ENCODE measurements at regions not wholly inside any gene's neighbourhood (a gene's known extent, or its start where the extent isn't known, plus 50 kb on each side); places are given as distances from the start of the nearest gene placed in this dataset.
"Not testable (repeated sequence)": the region's sequence is repeated elsewhere in the genome, so short reads cannot be mapped to it uniquely, and the experiment has no call there.

- Mint-ChIP-seq H3K4me3 (ENCODE audit: unreplicated experiment) (no peak overlapping the region), H3K27me3 (ENCODE audit: unreplicated experiment) (no peaks in the 10 kb centered on the region), H3K9me3 (ENCODE audit: unreplicated experiment) (no peaks in the 10 kb centered on the region), H3K4me1 (ENCODE audit: unreplicated experiment) (peaks cover 20% of the 10 kb centered on the region), H3K36me3 (ENCODE audit: low read depth, unreplicated experiment) (no peaks in the 10 kb centered on the region), H3K27ac (ENCODE audit: unreplicated experiment) (no peak overlapping the region)
- TF ChIP-seq CTCF (IDR thresholded peaks at IDR 0.05; ENCODE audit: unreplicated experiment): no peak
- no peak for DNase-seq (ENCODE audit: low spot score)
These were observed 95.7 kb upstream of the BASP1 start for GRCh38 chr5:17121776-17122175.

- no peak for DNase-seq (ENCODE audit: low spot score)
- no peak overlapping the region for H3K4me3 Mint-ChIP-seq (ENCODE audit: unreplicated experiment)
- H3K27ac Mint-ChIP-seq (ENCODE audit: unreplicated experiment): no peak overlapping the region
- H3K36me3 Mint-ChIP-seq (ENCODE audit: low read depth, unreplicated experiment): no peaks in the 10 kb centered on the region
- H3K9me3 Mint-ChIP-seq (ENCODE audit: unreplicated experiment): no peaks in the 10 kb centered on the region
- H3K27me3 Mint-ChIP-seq (ENCODE audit: unreplicated experiment): no peaks in the 10 kb centered on the region
- TF ChIP-seq CTCF (IDR thresholded peaks at IDR 0.05; ENCODE audit: unreplicated experiment): no peak
- H3K4me1 Mint-ChIP-seq (ENCODE audit: unreplicated experiment): peaks cover 20% of the 10 kb centered on the region
These were observed 94.4 kb upstream of the BASP1 start for GRCh38 chr5:17123010-17123409.

GRCh38 chr5:17123773-17124172 is 93.7 kb upstream of the BASP1 start:
- H3K9me3 Mint-ChIP-seq (ENCODE audit: unreplicated experiment); H3K27ac Mint-ChIP-seq (ENCODE audit: unreplicated experiment); H3K27me3 Mint-ChIP-seq (ENCODE audit: unreplicated experiment); H3K4me3 Mint-ChIP-seq (ENCODE audit: unreplicated experiment); H3K36me3 Mint-ChIP-seq (ENCODE audit: low read depth, unreplicated experiment); DNase-seq (ENCODE audit: low spot score): not testable (repeated sequence)
- peaks cover 16% of the 10 kb centered on the region for H3K4me1 Mint-ChIP-seq (ENCODE audit: unreplicated experiment)

GRCh38 chr5:17127743-17128231 is 89.6 kb upstream of the BASP1 start:
- no peak overlapping the region for H3K27ac Mint-ChIP-seq (ENCODE audit: unreplicated experiment)
- no peak for DNase-seq (ENCODE audit: low spot score)
- TF ChIP-seq CTCF (IDR thresholded peaks at IDR 0.05; ENCODE audit: unreplicated experiment): no peak

GRCh38 chr5:17129093-17129849 is 88.2 kb upstream of the BASP1 start:
- H3K4me3 Mint-ChIP-seq (ENCODE audit: unreplicated experiment): no peak overlapping the region
- no peaks in the 10 kb centered on the region for H3K4me1 Mint-ChIP-seq (ENCODE audit: unreplicated experiment)
- no peak overlapping the region for H3K27ac Mint-ChIP-seq (ENCODE audit: unreplicated experiment)

More at GRCh38 chr5:17127743-17128231, 89.6 kb upstream of the BASP1 start:
- Mint-ChIP-seq H3K27me3 (ENCODE audit: unreplicated experiment) (peaks cover 3% of the 10 kb centered on the region), H3K4me3 (ENCODE audit: unreplicated experiment) (no peak overlapping the region), H3K9me3 (ENCODE audit: unreplicated experiment) (no peaks in the 10 kb centered on the region), H3K4me1 (ENCODE audit: unreplicated experiment) (peaks cover 2% of the 10 kb centered on the region), H3K36me3 (ENCODE audit: low read depth, unreplicated experiment) (no peaks in the 10 kb centered on the region)

GRCh38 chr5:17130302-17130701 is 87.1 kb upstream of the BASP1 start:
- H3K4me1 Mint-ChIP-seq (ENCODE audit: unreplicated experiment); H3K9me3 Mint-ChIP-seq (ENCODE audit: unreplicated experiment); H3K4me3 Mint-ChIP-seq (ENCODE audit: unreplicated experiment); DNase-seq (ENCODE audit: low spot score); H3K27ac Mint-ChIP-seq (ENCODE audit: unreplicated experiment); H3K36me3 Mint-ChIP-seq (ENCODE audit: low read depth, unreplicated experiment); H3K27me3 Mint-ChIP-seq (ENCODE audit: unreplicated experiment): not testable (repeated sequence)

More at GRCh38 chr5:17129093-17129849, 88.2 kb upstream of the BASP1 start:
- Mint-ChIP-seq H3K36me3 (ENCODE audit: low read depth, unreplicated experiment) (no peaks in the 10 kb centered on the region), H3K27me3 (ENCODE audit: unreplicated experiment) (peaks cover 3% of the 10 kb centered on the region), H3K9me3 (ENCODE audit: unreplicated experiment) (no peaks in the 10 kb centered on the region)
- no peak for TF ChIP-seq CTCF (IDR thresholded peaks at IDR 0.05; ENCODE audit: unreplicated experiment)
- DNase-seq (ENCODE audit: low spot score): no peak
